Trophoblast cell (in vitro differentiated cells and primary cell): ENCODE measurements at regions not wholly inside any gene's neighbourhood (a gene's known extent, or its start where the extent isn't known, plus 50 kb on each side); places are given as distances from the start of the nearest gene placed in this dataset.

ENCODE experiments used
- DNase-seq, 2 donors: peaks; one replicate each; pipeline ENCODE4 v3.0.0-alpha.2; 2016
- H2AFZ ChIP-seq: 2 replicates; pipeline ENCODE4 v1.6.1; 2013; ENCODE audit warnings: low read length, moderate library complexity, mild to moderate bottlenecking; ENCODE audit not compliant: insufficient read depth, poor library complexity
- H2AK5ac ChIP-seq: 2 replicates; pipeline ENCODE4 v1.6.1; 2013; ENCODE audit warnings: mild to moderate bottlenecking, low read length
- H2BK120ac ChIP-seq: 2 replicates; pipeline ENCODE4 v1.6.1; 2013; ENCODE audit warnings: low read length, mild to moderate bottlenecking, moderate library complexity; ENCODE audit not compliant: insufficient read depth, poor library complexity
- H2BK12ac ChIP-seq: 2 replicates; pipeline ENCODE4 v1.6.1; 2013; ENCODE audit warnings: mild to moderate bottlenecking, low read length, moderate library complexity
- H2BK5ac ChIP-seq: 2 replicates; pipeline ENCODE4 v1.6.1; 2013; ENCODE audit warnings: low read length, low read depth, moderate library complexity, mild to moderate bottlenecking; ENCODE audit not compliant: poor library complexity
- H3K14ac ChIP-seq: 2 replicates; pipeline ENCODE4 v1.6.1; 2013; ENCODE audit warnings: mild to moderate bottlenecking, low read length
- H3K18ac ChIP-seq: 2 replicates; pipeline ENCODE4 v1.6.1; 2013; ENCODE audit warnings: mild to moderate bottlenecking, low read length
- H3K23ac ChIP-seq: 2 replicates; pipeline ENCODE4 v1.6.1; 2013; ENCODE audit warnings: low read length
- H3K27ac ChIP-seq: 2 replicates; pipeline ENCODE4 v1.5.1; 2013; ENCODE audit warnings: low read depth, mild to moderate bottlenecking, inconsistent platforms, low read length, moderate library complexity
- H3K27me3 ChIP-seq: 2 replicates; pipeline ENCODE4 v1.6.1; 2013; ENCODE audit warnings: inconsistent platforms, mild to moderate bottlenecking, low read length, moderate library complexity; ENCODE audit not compliant: insufficient read depth
- H3K36me3 ChIP-seq, 2 experiments: 1 replicate in 1 of 2; 2 replicates in 1 of 2; pipeline ENCODE4 v1.6.1; 2013; ENCODE audit warnings: low read length in 2 of 2, mild to moderate bottlenecking in 2 of 2, moderate library complexity in 1 of 2; ENCODE audit not compliant: insufficient read depth in 2 of 2, control insufficient read depth in 1 of 2
- H3K4ac ChIP-seq: 2 replicates; pipeline ENCODE4 v1.6.1; 2013; ENCODE audit warnings: low read depth, mild to moderate bottlenecking, low read length, moderate library complexity
- H3K4me1 ChIP-seq, 2 experiments: 1 replicate in 1 of 2; 2 replicates in 1 of 2; pipeline ENCODE4 v1.6.1; 2013; ENCODE audit warnings: low read length in 2 of 2, mild to moderate bottlenecking in 2 of 2, moderate library complexity in 1 of 2; ENCODE audit not compliant: insufficient read depth in 2 of 2, control insufficient read depth in 1 of 2
- H3K4me2 ChIP-seq: 2 replicates; pipeline ENCODE4 v1.6.1; 2013; ENCODE audit warnings: inconsistent platforms, mild to moderate bottlenecking, low read length, moderate library complexity
- H3K4me3 ChIP-seq: 2 replicates; pipeline ENCODE4 v1.5.1; 2013; ENCODE audit warnings: mild to moderate bottlenecking, low read depth, low read length, inconsistent platforms
- H3K79me1 ChIP-seq: one replicate; pipeline ENCODE4 v1.6.1; 2013; ENCODE audit warnings: low read length
- H3K79me2 ChIP-seq: 2 replicates; pipeline ENCODE4 v1.6.1; 2013; ENCODE audit warnings: low read length, mild to moderate bottlenecking; ENCODE audit not compliant: control insufficient read depth, insufficient read depth, poor library complexity
- H3K9ac ChIP-seq: 2 replicates; pipeline ENCODE4 v1.6.1; 2013; ENCODE audit warnings: mild to moderate bottlenecking, low read length
- H3K9me3 ChIP-seq: 2 replicates; pipeline ENCODE4 v1.6.1; 2013; ENCODE audit warnings: low read depth, mild to moderate bottlenecking, control low read depth, inconsistent platforms, low read length; ENCODE audit not compliant: insufficient read depth
- H4K12ac ChIP-seq: 2 replicates; pipeline ENCODE4 v1.6.1; 2013; ENCODE audit warnings: low read depth, mild to moderate bottlenecking, low read length, moderate library complexity
- H4K8ac ChIP-seq: 2 replicates; pipeline ENCODE4 v1.6.1; 2013; ENCODE audit warnings: low read depth, mild to moderate bottlenecking, low read length, moderate library complexity
- H4K91ac ChIP-seq: one replicate; pipeline ENCODE4 v1.6.1; 2013; ENCODE audit warnings: low read depth, mild to moderate bottlenecking, low read length, moderate library complexity
- WGBS: extraction: QIAGEN DNeasy Blood & Tissue Kit; methylation state at CpG from one replicate; pipeline ENCODE4 v1.1.7; 2013; ENCODE audit warnings: missing lambda C conversion rate; ENCODE audit not compliant: insufficient read length, insufficient coverage; ENCODE audit errors: extremely low coverage; 5-methylcytosine and 5-hydroxymethylcytosine counted together

DNA sequence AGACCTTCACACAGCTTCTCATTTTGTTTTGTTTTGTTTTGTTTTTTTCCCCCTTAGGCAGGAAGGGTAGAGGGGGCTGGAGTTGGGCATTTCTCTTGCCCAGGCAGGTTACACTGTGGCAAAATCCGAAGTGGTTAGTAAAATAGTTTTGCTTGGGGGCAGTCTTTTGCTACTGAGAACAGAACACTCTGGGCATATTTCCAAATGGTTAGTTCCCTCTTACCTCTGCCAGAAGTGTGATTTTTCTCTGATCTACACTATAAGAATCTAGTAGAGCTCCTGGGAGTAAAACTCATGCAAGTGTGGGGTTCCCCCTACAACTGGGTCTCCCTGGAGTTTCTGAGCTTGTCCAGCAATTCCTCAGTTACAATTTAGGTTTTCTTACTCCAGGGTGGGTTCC, 61.7 kb downstream of the NPS start:
- H2AFZ ChIP-seq = no peak overlapping the region
- no peak overlapping the region for H2BK12ac ChIP-seq
- H3K14ac ChIP-seq = no peak overlapping the region
- no peaks in the 10 kb centered on the region for H3K36me3 ChIP-seq
- H4K12ac ChIP-seq = no peak overlapping the region
- DNase-seq = no peak
- peaks cover 2% of the 10 kb centered on the region for H3K9me3 ChIP-seq
- no peak overlapping the region for H3K4ac ChIP-seq
- no peak overlapping the region for H3K9ac ChIP-seq
- no peak overlapping the region for H3K18ac ChIP-seq
- H3K79me1 ChIP-seq = no peaks in the 10 kb centered on the region
- H3K4me1 ChIP-seq = no peaks in the 10 kb centered on the region
- no peak overlapping the region for H2BK5ac ChIP-seq
- no peak overlapping the region for H2AK5ac ChIP-seq
- no peaks in the 10 kb centered on the region for H3K27me3 ChIP-seq
- H3K23ac ChIP-seq = no peak overlapping the region
- WGBS = no CpG with 5 or more reads among the region's 1 CpG
- H3K4me2 ChIP-seq = no peak overlapping the region
- no peak overlapping the region for H3K27ac ChIP-seq
- H3K4me3 ChIP-seq = no peak overlapping the region
- H4K8ac ChIP-seq = no peak overlapping the region
- no peaks in the 10 kb centered on the region for H3K79me2 ChIP-seq
- H4K91ac ChIP-seq = no peak overlapping the region
- no peak overlapping the region for H2BK120ac ChIP-seq

DNA sequence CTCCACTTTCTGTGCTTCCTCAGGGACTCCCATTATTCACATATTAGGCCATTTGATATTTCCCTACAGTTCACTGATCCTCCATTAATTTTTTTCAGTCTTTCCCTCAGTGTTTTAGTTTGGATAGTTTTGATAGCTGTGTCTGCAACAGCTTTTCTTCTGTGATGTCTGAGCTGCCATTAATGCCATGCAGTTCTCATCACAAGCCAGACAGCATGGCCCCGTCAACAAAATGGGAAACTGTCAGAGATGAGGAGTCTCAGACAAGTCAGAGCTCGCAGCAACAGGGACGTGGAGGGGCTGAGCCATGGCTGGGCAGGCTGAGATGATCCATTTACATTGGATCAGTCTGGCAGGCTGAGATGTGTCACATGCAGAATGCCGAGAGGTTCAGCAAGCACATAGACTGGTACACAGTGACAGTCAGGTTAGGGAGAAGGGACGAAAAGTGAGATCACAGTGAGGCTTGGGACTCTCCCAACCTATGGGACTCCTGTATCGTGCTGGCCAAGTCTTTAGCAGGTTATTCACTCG, 65.4 kb downstream of the NPS start:
- no peak overlapping the region for H3K4ac ChIP-seq
- no peak overlapping the region for H3K23ac ChIP-seq
- H4K8ac ChIP-seq = no peak overlapping the region

DNA sequence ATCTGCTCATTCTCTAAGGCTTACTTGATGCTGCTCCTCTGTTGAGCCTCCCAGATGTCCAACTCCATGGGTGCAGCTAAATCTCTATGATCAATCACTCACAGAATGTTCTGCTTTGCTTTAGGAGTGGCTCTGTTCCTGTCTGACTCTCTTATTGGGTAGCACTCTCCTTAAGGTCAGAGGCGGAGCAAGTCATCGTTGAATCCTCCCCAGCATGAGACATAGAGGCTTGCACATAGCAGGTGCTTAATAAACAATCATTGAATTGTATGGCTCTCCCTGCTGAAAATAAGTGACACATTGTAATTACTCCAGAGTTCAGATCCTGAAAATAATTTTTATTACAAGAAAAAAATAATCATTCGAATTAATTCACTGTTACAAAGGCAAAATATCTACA, 69.7 kb downstream of the NPS start:
- Histone ChIP-seq H3K4me2 (no peak overlapping the region), H3K79me2 (no peaks in the 10 kb centered on the region), H2AFZ (no peak overlapping the region), H2AK5ac (no peak overlapping the region), H3K27ac (no peak overlapping the region), H4K91ac (no peak overlapping the region), H3K9me3 (no peaks in the 10 kb centered on the region), H3K36me3 (no peaks in the 10 kb centered on the region), H3K18ac (no peak overlapping the region), H4K8ac (no peak overlapping the region), H4K12ac (no peak overlapping the region), H3K4ac (no peak overlapping the region), H3K79me1 (no peaks in the 10 kb centered on the region), H3K9ac (no peak overlapping the region), H2BK5ac (no peak overlapping the region), H3K27me3 (no peaks in the 10 kb centered on the region), H2BK120ac (no peak overlapping the region), H3K4me3 (no peak overlapping the region), H3K14ac (no peak overlapping the region), H3K23ac (no peak overlapping the region), H3K4me1 (no peaks in the 10 kb centered on the region), H2BK12ac (no peak overlapping the region)
- DNase-seq = no peak
- WGBS = no CpG with 5 or more reads among the region's 3 CpGs

More for the DNA sequence above, 65.4 kb downstream of the NPS start:
- Histone ChIP-seq H2BK5ac (no peak overlapping the region), H3K9ac (no peak overlapping the region), H3K36me3 (no peaks in the 10 kb centered on the region), H3K4me3 (no peak overlapping the region), H2AFZ (no peak overlapping the region), H3K14ac (no peak overlapping the region), H3K4me2 (no peak overlapping the region), H4K12ac (no peak overlapping the region), H2AK5ac (no peak overlapping the region), H3K27me3 (no peaks in the 10 kb centered on the region), H4K91ac (no peak overlapping the region), H3K79me1 (no peaks in the 10 kb centered on the region), H2BK12ac (no peak overlapping the region), H3K9me3 (no peaks in the 10 kb centered on the region), H3K4me1 (no peaks in the 10 kb centered on the region), H2BK120ac (no peak overlapping the region), H3K18ac (no peak overlapping the region), H3K27ac (no peak overlapping the region), H3K79me2 (no peaks in the 10 kb centered on the region)
- DNase-seq = no peak
- no CpG with 5 or more reads among the region's 7 CpGs for WGBS

DNA sequence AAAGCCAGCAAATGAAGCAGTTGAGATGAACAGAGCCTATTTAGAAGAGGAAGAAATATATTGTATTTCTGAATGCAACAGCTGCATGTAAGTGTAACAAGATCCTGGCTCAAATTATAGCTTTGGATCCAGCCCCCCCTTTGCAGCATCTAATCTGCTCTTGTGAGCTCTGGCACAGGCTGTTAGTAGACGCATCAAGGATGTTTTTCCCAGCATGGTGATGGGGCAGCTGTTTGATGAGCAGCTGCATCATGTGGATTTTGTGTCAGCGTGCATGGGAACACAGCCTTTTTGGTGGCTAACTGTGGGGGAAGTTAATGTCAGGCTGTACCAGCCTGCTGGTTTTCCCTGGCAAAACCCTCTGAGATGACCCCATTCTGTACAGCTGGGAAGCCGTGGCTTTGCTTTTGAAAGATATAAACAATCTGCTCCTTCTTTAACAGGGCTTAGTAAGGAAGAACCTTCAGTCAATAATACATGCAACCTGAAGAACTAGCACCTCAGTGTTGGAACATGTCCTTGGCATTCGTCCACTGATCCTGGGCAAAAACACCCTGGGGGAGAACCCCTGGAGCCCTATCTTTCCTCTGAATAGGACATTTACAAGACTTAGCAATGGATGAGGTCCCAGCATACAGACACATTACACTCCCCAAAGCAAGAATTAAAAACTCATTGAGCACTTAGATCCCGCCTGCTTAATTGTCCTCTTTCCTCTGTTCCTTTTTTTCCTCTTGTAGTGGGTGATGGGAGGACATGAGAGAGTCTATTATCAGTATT, 70.6 kb downstream of the NPS start:
- Histone ChIP-seq H4K8ac (no peak overlapping the region), H2BK5ac (no peak overlapping the region), H3K9me3 (no peaks in the 10 kb centered on the region), H3K79me1 (no peaks in the 10 kb centered on the region), H3K4me3 (no peak overlapping the region), H3K4ac (no peak overlapping the region), H3K23ac (no peak overlapping the region), H3K4me1 (no peaks in the 10 kb centered on the region), H2BK120ac (no peak overlapping the region), H3K27me3 (no peaks in the 10 kb centered on the region), H3K9ac (no peak overlapping the region), H3K4me2 (no peak overlapping the region), H4K91ac (no peak overlapping the region), H3K36me3 (no peaks in the 10 kb centered on the region), H3K14ac (no peak overlapping the region), H3K79me2 (no peaks in the 10 kb centered on the region), H2AFZ (no peak overlapping the region), H3K18ac (no peak overlapping the region), H2AK5ac (no peak overlapping the region), H2BK12ac (no peak overlapping the region), H3K27ac (no peak overlapping the region), H4K12ac (no peak overlapping the region)
- DNase-seq = no peak
- no CpG with 5 or more reads among the region's 5 CpGs for WGBS
